GM12891 (cell line): ENCODE measurements at regions not wholly inside any gene's neighbourhood (a gene's known extent, or its start where the extent isn't known, plus 50 kb on each side); places are given as distances from the start of the nearest gene placed in this dataset.

ENCODE experiments used
- PAX5 ChIP-seq: IDR thresholded peaks from 2 replicates; pipeline ENCODE4 v1.6.1; 2011; ENCODE audit warnings: low read length, moderate library complexity, mild to moderate bottlenecking; ENCODE audit not compliant: insufficient read depth, severe bottlenecking
- POLR2A ChIP-seq: IDR thresholded peaks from 2 replicates; pipeline ENCODE4 v1.6.1; 2011; ENCODE audit warnings: low read depth, low read length, control low read depth
- POLR2AphosphoS5 ChIP-seq: IDR thresholded peaks from 2 replicates; pipeline ENCODE4 v1.6.1; 2011; ENCODE audit warnings: low read depth, low read length, control low read depth
- POU2F2 ChIP-seq: IDR thresholded peaks from 2 replicates; pipeline ENCODE4 v1.6.1; 2011; ENCODE audit warnings: low read depth, mild to moderate bottlenecking, control low read depth, low read length, moderate library complexity
- SPI1 ChIP-seq: IDR thresholded peaks from 2 replicates; pipeline ENCODE4 v1.6.1; 2011; ENCODE audit warnings: low read depth, low read length, control low read depth
- TAF1 ChIP-seq: IDR thresholded peaks from 2 replicates; pipeline ENCODE4 v1.6.1; 2011; ENCODE audit warnings: low read depth, low read length, control low read depth

- no peak for TF ChIP-seq POLR2AphosphoS5
- TF ChIP-seq TAF1: no peak
- no peak for TF ChIP-seq SPI1
- TF ChIP-seq POLR2A: no peak
- no peak for TF ChIP-seq POU2F2
- no peak for TF ChIP-seq PAX5
Observed at GRCh38 chr16:63697736-63698135, 1424.1 kb downstream of the CDH11 start.
